WI38 (cell line): ENCODE measurements at regions not wholly inside any gene's neighbourhood (a gene's known extent, or its start where the extent isn't known, plus 50 kb on each side); places are given as distances from the start of the nearest gene placed in this dataset.

ENCODE experiments used
- H3K4me3 ChIP-seq: 2 replicates; pipeline ENCODE4 v1.5.1; 2011; ENCODE audit warnings: low read depth, mild to moderate bottlenecking, control low read depth, low read length
- CTCF ChIP-seq: IDR thresholded peaks from 2 replicates; pipeline ENCODE4 v1.5.1; 2012; ENCODE audit warnings: low read depth, mild to moderate bottlenecking, control low read depth, low read length

GRCh38 chr20:10846766-10847165 lies 173.0 kb upstream of the JAG1 start:
- TF ChIP-seq CTCF: no peak

DNA sequence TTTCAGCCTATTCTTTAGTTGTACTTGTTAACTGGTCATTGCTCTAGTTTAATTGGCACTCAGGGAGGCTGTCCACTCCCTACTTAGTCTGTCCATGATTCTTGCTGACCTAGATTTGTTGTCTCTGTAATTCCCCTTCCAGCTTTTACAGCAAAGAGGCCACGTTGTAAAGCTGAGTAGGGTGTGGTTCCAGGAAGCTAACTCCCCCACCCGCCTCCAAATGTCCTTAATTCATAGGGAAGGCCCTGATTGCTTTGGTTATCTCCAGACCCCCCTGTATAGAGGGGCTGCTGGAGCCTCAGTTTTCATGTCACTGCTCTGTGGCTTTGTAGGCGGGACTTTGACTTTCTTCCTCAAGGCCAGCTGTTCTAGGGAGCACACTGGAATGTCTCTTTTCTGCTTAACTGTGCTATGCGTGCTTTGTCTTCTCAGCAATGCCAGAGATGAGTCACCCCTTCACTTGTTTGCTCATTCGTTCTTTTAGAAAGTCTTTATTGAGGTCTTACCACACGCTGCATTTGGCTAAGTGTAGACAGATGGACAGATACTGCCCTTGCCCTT lies 175.1 kb upstream of the JAG1 start:
- no peak for TF ChIP-seq CTCF
- H3K4me3 ChIP-seq: no peak overlapping the region

More at GRCh38 chr20:10846766-10847165, 173.0 kb upstream of the JAG1 start:
- H3K4me3 ChIP-seq: no peak overlapping the region

- no peak for TF ChIP-seq CTCF
Measured at GRCh38 chr20:10853176-10853575, 179.4 kb upstream of the JAG1 start.

DNA sequence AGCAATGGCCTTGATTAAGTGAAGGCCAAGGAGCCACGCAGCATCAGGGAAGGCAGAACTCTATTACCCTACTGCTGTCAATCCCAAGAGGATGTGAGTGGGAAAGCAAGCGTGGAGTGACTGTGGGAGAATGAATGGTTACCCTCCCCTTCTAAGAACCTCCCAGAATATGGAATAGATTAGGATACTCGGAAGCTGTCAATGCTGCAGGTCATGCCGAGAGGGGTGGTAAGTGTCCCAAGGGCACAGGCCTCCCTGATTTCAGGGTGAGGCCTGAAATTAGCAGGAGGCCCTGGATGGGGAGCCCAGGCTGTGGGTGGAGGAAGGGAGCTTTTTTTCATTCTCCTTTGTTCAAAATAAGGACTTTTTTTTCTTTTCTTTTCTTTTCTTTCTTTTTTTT lies 179.9 kb upstream of the JAG1 start:
- no peak for TF ChIP-seq CTCF

More at GRCh38 chr20:10853176-10853575, 179.4 kb upstream of the JAG1 start:
- no peak overlapping the region for H3K4me3 ChIP-seq

DNA sequence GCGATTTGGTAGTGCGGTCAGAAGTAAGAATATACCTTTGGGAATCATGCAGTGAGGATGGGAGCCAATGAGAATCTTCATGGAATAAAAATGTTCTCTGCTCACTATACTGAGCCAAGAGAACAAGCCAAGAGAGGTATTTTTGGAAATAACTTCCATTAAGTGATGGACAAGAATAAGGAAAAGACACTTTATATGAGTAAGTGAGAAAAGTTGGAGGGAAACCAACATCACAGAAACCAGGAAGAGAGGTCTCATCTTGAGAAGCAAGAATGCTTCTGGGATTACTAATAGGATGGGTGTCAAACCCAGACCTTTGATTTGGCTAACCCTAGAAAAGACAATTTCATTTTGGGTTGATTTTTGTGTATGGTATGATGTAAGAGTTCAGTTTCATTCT lies 181.2 kb upstream of the JAG1 start:
- no peak for TF ChIP-seq CTCF
- H3K4me3 ChIP-seq: no peak overlapping the region

More for the DNA sequence above, 179.9 kb upstream of the JAG1 start:
- no peak overlapping the region for H3K4me3 ChIP-seq

GRCh38 chr20:10855778-10856177 lies 182.0 kb upstream of the JAG1 start:
- no peak for TF ChIP-seq CTCF

DNA sequence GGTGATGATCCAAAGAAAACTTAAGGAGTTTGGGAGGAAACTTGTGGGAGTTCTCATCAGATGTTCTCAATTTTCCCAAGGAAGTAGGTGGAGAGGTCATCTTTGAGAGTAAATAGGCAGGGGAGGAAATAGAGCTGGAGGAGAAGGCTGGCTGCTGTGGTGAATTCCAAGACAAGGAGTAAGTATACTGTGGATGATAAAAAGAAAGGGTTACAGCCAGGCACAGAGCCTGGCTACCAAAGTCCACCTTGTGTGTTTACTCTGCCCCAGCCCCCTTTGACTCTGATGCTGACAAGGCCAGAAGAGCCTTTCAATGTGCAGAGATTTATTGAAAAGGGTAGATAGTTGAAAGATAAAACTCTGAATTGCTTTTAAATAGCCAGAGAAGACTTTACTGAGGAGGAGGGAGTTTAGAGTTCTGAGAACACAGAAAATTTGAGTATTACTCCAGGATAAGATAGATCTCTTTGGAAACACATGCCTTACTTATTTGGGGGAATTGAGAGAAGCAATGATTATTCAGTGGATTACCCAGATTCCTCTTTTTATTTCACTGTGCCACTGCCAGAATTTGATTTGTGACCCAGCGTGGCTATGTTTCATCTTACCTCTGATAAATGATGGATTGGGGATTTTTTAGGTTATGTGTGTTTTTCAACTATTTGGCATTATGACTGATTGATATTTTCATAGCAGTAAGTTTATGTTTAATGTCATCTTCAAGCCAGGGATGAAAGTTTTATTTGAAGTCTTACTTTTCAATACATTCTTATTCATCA lies 182.6 kb upstream of the JAG1 start:
- no peak for TF ChIP-seq CTCF

More at GRCh38 chr20:10855778-10856177, 182.0 kb upstream of the JAG1 start:
- H3K4me3 ChIP-seq: no peak overlapping the region

More for the DNA sequence above, 182.6 kb upstream of the JAG1 start:
- H3K4me3 ChIP-seq: no peak overlapping the region
